ENCODE measurements at regions not wholly inside any gene's neighbourhood (a gene's known extent, or its start where the extent isn't known, plus 50 kb on each side); places are given as distances from the start of the nearest gene placed in this dataset.

DNA sequence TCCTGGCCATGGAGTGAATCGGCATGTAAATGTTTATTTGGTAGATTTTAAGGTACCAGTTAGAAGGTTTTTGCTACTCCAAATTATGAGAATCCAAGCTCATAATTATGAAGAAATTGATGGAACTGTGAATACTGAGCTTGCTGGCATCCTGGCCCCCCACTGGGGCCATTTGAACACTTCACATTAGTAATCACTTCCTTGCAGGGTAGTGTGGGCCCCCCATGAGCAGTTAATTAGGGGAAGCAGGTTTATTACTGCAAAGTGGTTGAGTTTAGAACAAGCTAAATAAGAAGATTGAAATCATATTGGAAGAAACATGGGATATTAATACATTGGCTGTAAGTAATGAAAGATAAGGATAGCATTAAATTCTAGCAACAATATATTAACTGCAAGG is 86.7 kb downstream of the S1PR1 start:
- TF ChIP-seq, protein P1, sequence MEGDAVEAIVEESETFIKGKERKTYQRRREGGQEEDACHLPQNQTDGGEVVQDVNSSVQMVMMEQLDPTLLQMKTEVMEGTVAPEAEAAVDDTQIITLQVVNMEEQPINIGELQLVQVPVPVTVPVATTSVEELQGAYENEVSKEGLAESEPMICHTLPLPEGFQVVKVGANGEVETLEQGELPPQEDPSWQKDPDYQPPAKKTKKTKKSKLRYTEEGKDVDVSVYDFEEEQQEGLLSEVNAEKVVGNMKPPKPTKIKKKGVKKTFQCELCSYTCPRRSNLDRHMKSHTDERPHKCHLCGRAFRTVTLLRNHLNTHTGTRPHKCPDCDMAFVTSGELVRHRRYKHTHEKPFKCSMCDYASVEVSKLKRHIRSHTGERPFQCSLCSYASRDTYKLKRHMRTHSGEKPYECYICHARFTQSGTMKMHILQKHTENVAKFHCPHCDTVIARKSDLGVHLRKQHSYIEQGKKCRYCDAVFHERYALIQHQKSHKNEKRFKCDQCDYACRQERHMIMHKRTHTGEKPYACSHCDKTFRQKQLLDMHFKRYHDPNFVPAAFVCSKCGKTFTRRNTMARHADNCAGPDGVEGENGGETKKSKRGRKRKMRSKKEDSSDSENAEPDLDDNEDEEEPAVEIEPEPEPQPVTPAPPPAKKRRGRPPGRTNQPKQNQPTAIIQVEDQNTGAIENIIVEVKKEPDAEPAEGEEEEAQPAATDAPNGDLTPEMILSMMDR (IDR thresholded peaks at IDR 0.05): no peak
- no peak for DNase-seq
- peaks cover 0 to 3% of the 10 kb centered on the region in 2 donors for H3K27me3 ChIP-seq
- no peaks in the 10 kb centered on the region for H3K9me3 ChIP-seq
- intact Hi-C loops (cut with DNase I; ENCODE audit: low total_unique reads): no loop called here
- H3K27ac ChIP-seq: no peak overlapping the region
- H3K36me3 ChIP-seq: no peaks in the 10 kb centered on the region
- no peaks in the 10 kb centered on the region for H3K4me1 ChIP-seq
- H3K4me3 ChIP-seq: no peak overlapping the region

DNA sequence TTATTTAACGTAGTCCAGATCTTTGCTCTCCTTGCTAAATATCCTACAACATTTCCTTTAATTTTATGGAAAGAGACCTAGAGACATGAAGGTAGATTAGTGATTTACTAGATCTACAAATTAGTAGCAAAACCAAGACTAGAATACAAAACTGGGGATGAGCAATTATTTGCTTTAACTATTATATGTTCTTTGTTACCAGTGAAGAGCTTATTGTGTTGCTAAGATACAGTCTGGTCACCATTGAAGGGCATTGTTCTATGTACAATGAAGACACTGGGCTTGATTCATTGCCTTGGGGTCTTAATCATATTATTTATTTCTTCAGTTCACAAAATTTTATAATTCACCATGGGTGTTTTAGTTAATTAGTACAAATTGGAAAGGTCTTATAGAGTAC is 88.3 kb downstream of the S1PR1 start:
- no peaks in the 10 kb centered on the region for H3K36me3 ChIP-seq
- TF ChIP-seq, protein P1 (IDR thresholded peaks at IDR 0.05): no peak
- intact Hi-C loops (cut with DNase I; ENCODE audit: low total_unique reads): no loop called here
- no peak for DNase-seq
- no peak overlapping the region for H3K27ac ChIP-seq
- H3K4me3 ChIP-seq: no peak overlapping the region
- H3K9me3 ChIP-seq: no peaks in the 10 kb centered on the region
- H3K27me3 ChIP-seq: peaks cover 0 to 3% of the 10 kb centered on the region in 2 donors
- no peaks in the 10 kb centered on the region for H3K4me1 ChIP-seq

- TF ChIP-seq, protein P1 (IDR thresholded peaks at IDR 0.05): no peak
- no peak for DNase-seq
- Histone ChIP-seq H3K9me3 (no peaks in the 10 kb centered on the region), H3K4me1 (no peaks in the 10 kb centered on the region), H3K36me3 (no peaks in the 10 kb centered on the region), H3K4me3 (no peak overlapping the region), H3K27me3 (no peaks in the 10 kb centered on the region), H3K27ac (no peak overlapping the region)
- intact Hi-C loops (cut with DNase I; ENCODE audit: low total_unique reads): no loop called here
These were observed 93.8 kb downstream of the S1PR1 start for GRCh38 chr1:101330427-101331130.

DNA sequence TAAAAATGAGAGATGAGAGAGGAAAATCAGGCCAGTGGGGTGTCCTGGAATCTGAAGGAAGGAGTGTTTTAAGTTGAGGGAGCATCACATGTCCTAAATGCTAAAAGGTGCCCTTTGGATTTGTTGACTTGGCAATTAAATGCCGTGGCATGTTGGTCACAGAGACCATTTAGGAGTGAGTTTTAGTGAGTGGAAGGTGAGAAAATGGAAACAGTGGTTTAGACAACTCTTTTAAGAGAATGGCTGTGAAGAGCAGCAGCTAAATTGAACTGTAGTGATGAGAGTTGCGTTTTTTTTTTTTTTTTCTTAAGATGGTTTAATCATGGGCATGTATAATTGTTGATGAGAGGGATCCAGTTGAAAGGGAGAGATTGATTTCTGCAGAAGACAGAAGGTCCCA is 95.0 kb downstream of the S1PR1 start:
- intact Hi-C loops (cut with DNase I; ENCODE audit: low total_unique reads): no loop called here
- DNase-seq: no peak
- Histone ChIP-seq H3K27me3 (no peaks in the 10 kb centered on the region), H3K9me3 (no peaks in the 10 kb centered on the region), H3K4me1 (no peaks in the 10 kb centered on the region), H3K36me3 (no peaks in the 10 kb centered on the region), H3K27ac (no peak overlapping the region), H3K4me3 (no peak overlapping the region)
- TF ChIP-seq, protein P1 (IDR thresholded peaks at IDR 0.05): no peak

GRCh38 chr1:101332633-101333032 is 95.8 kb downstream of the S1PR1 start:
- no peaks in the 10 kb centered on the region for H3K27me3 ChIP-seq
- intact Hi-C loops (cut with DNase I; ENCODE audit: low total_unique reads): no loop called here
- no peak for DNase-seq
- no peak overlapping the region for H3K4me3 ChIP-seq
- TF ChIP-seq, protein P1 (IDR thresholded peaks at IDR 0.05): no peak
- H3K4me1 ChIP-seq: no peaks in the 10 kb centered on the region
- H3K27ac ChIP-seq: no peak overlapping the region
- H3K36me3 ChIP-seq: no peaks in the 10 kb centered on the region
- no peaks in the 10 kb centered on the region for H3K9me3 ChIP-seq

DNA sequence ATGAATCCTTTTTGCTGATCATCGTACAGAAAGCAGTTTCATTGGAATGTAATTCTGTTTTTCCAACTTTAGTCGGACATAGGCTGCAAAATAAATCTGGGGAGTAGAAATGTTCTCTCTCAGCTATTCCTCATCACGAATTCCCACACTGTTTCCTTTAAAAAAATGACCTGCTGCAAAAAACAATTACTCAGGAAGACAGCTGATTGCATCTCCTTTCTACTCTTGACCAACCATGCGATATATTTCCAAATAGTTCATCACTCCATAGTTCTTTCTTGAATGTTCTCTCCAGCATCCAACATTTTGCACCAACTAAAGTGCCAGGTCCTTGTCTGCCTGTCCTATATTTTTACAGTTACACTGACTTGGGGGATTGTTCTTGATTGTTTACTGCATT is 96.4 kb downstream of the S1PR1 start:
- no peak overlapping the region for H3K4me3 ChIP-seq
- TF ChIP-seq, protein P1 (IDR thresholded peaks at IDR 0.05): no peak
- H3K27ac ChIP-seq: no peak overlapping the region
- intact Hi-C loops (cut with DNase I; ENCODE audit: low total_unique reads): no loop called here
- H3K9me3 ChIP-seq: no peaks in the 10 kb centered on the region
- no peak for DNase-seq
- no peaks in the 10 kb centered on the region for H3K36me3 ChIP-seq
- no peaks in the 10 kb centered on the region for H3K4me1 ChIP-seq
- no peaks in the 10 kb centered on the region for H3K27me3 ChIP-seq

Data from tibial artery (tissue), 4 donors.